Heart left ventricle (tissue), 16 donors: ENCODE measurements at regions not wholly inside any gene's neighbourhood (a gene's known extent, or its start where the extent isn't known, plus 50 kb on each side); places are given as distances from the start of the nearest gene placed in this dataset.

Source experiments
- ATAC-seq, 4 donors: fragments of 200-7000 bp; cut with Tn5 transposase; one replicate each; pipeline ENCODE4 v1.9.1; 2020 to 2022; ENCODE audit warnings: moderate library complexity in 4 of 4, mild to moderate bottlenecking in 3 of 4, moderate number of reproducible peaks in 1 of 4
- DNase-seq, 5 donors: peaks; one replicate each; pipeline ENCODE4 v3.0.0-alpha.2; 2020
- H3K27ac ChIP-seq, 12 donors: fragments of 200-600 bp; sonication (generic) in 4 of 12; one replicate each; pipeline versions ENCODE4 v1.5.0 to v1.8.0; 2016 to 2022; ENCODE audit warnings: mild to moderate bottlenecking in 2 of 12
- H3K27me3 ChIP-seq, 9 donors: fragments of 200-600 bp; sonication (generic) in 2 of 9; one replicate each; pipeline versions ENCODE4 v1.5.1 to v1.8.0; 2016 to 2022; ENCODE audit warnings: mild to moderate bottlenecking in 3 of 9
- H3K36me3 ChIP-seq, 9 donors: fragments of 200-600 bp; sonication (generic) in 2 of 9; one replicate each; pipeline versions ENCODE4 v1.5.0 to v1.8.0; 2018 to 2022; ENCODE audit warnings: mild to moderate bottlenecking in 2 of 9
- H3K4me1 ChIP-seq, 12 donors: fragments of 200-600 bp; sonication (generic) in 4 of 12; one replicate each; pipeline versions ENCODE4 v1.5.0 to v1.8.0; 2016 to 2022; ENCODE audit warnings: mild to moderate bottlenecking in 3 of 12
- H3K4me3 ChIP-seq, 12 donors: fragments of 200-600 bp; sonication (generic) in 4 of 12; one replicate each; pipeline versions ENCODE4 v1.5.0 to v1.8.0; 2017 to 2022; ENCODE audit warnings: mild to moderate bottlenecking in 9 of 12, moderate library complexity in 4 of 12
- H3K9me3 ChIP-seq, 12 donors: fragments of 200-600 bp; sonication (generic) in 4 of 12; one replicate each; pipeline versions ENCODE4 v1.5.0 to v1.8.0; 2016 to 2022; ENCODE audit warnings: mild to moderate bottlenecking in 1 of 12
- CTCF ChIP-seq, 12 donors: fragments of 200-600 bp; sonication (generic) in 4 of 12; IDR thresholded peaks; one replicate each; pipeline versions ENCODE4 v1.5.0 to v1.8.0; 2018 to 2022; ENCODE audit warnings: antibody characterized with exemption in 12 of 12, mild to moderate bottlenecking in 5 of 12
- POLR2A ChIP-seq, 2 donors: fragments of 450-650 bp; IDR thresholded peaks; one replicate each; pipeline ENCODE4 v1.6.1; 2017; ENCODE audit warnings: antibody characterized with exemption in 2 of 2, mild to moderate bottlenecking in 2 of 2, moderate library complexity in 2 of 2
- WGBS, 4 donors: extraction: QIAGEN DNeasy Blood & Tissue Kit in 2 of 4; methylation state at CpG; one replicate each; pipeline versions ENCODE4 v1.1.5 to v1.1.7; 2013 to 2018; 5-methylcytosine and 5-hydroxymethylcytosine counted together
- intact Hi-C, 10 donors: fragments of 100-400 bp; cut with DNase I; formaldehyde crosslinking; loops; one replicate each; pipeline versions ENCODE4 v1.11.1 to v1.14.2; 2022
- donor health status: ischemic (EF 13 %, LVEDD 7.1; RV severe dilation, severe dysfunction).
- donor health status: healthy with polysubstance abuse.
- donor health status: DM: no; HTN: yes; CAD: no.
- donor health status: DM: no; HTN: no; CAD: no.
- donor health status: ischemic (EF 25% LVEDD 6.9; RV normal size, moderate dysfunction).
- donor health status: ischemic (EF 25% LVEDD 5.7; RV mildly dilated, moderate dysfunction).
- donor health status: healthy.
- donor health status: DM: yes; HTN: yes; CAD: no.
- donor health status: ischemic (EF 35%, LVEDD 5.7; RV mildly dilated, moderate dysfunction).
- donor health status: nonischemic (EF 11% LVEDD 7.7; RV severe dilation, severe dysfunction).
- donor health status: DM: yes; HTN: yes; CAD: no.
- donor health status: PGD.
- donor health status: ischemic (EF 29% LVEDD 5.4; RV normal size, mild dysfunction).
- donor health status: nonischemic (EF 23%, LVEDD 6.1; RV moderate dilation, normal function).

DNA sequence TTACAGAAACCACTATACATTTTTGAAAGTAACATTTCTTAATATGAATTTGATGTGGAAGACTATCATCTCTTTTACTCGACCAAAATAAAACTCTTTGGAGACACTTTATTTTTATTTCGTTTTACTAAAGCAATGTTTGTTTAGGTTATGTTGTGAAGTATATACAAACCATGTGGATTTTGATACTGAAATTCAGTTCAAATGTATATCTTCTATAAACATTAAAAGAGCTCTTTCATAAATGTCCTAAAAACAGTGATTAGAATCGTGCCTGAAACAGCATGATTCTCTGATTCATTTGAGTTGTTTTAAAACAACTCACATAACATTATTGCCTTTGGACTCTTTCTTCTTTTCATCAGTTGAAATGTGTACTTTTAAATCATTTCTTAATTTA, 373.7 kb upstream of the GOLIM4 start:
- Histone ChIP-seq H3K4me3 (no peak overlapping the region), H3K9me3 (peaks cover 0 to 5% (median 0%) of the 10 kb centered on the region in 12 donors), H3K27ac (no peak overlapping the region), H3K36me3 (no peaks in the 10 kb centered on the region), H3K4me1 (no peaks in the 10 kb centered on the region), H3K27me3 (no peaks in the 10 kb centered on the region)
- intact Hi-C loops = loop anchor here in 5 of 10 donors (2.0 to 5.0 kb wide), 2 partner anchors 257 to 259 kb away; no protein-coding TSS in a partner anchor
- 61 to 83% (median 73%) methylated on average over 3 of the region's 3 CpGs for WGBS, 4 donors
- TF ChIP-seq POLR2A (IDR thresholded peaks at IDR 0.05) (no peak), CTCF (IDR thresholded peaks at IDR 0.05) (no peak)
- ATAC-seq (no peak), DNase-seq (no peak)

DNA sequence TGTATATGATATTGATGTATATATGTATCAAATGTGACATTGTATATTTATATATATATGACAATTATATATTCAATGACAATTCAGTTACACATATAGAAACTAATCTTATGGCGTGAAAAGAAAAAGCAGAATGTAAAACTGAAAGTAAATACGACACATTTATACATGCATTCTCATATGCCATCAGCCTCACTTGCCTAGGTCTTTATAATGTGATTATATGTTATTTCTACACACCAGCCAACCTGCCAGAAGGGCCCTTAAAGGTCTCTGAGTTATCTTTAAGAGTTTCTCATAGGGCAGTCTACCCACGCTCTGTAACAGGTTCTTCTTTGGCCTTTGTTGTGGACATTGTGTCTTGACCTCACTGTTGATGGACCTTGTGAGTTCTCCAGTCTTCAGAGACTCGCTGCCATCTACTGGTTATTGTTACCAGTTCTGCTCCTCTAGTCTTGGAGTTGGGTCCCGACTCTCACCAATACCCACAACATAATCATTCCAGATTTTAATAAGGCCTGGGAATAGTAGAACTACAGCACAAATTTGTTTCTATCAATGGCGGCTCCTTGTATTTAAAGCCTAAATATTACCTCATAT, 371.5 kb upstream of the GOLIM4 start:
- no peaks in the 10 kb centered on the region for H3K4me1 ChIP-seq
- peak in 2 of 5 donors; percentile 11 to 19 for DNase-seq
- TF ChIP-seq CTCF (IDR thresholded peaks at IDR 0.05) = peak; percentile 21 to 60 (median 46)
- no peak for TF ChIP-seq POLR2A (IDR thresholded peaks at IDR 0.05)
- peak; percentile 42 to 85 (median 82) for ATAC-seq
- intact Hi-C loops = loop anchor here in 9 of 10 donors (1.0 to 5.0 kb wide), 4 partner anchors 254 to 256 kb away; no protein-coding TSS in a partner anchor
- no peak overlapping the region for H3K27ac ChIP-seq
- no peaks in the 10 kb centered on the region for H3K27me3 ChIP-seq
- peaks cover 0 to 8% (median 0%) of the 10 kb centered on the region in 12 donors for H3K9me3 ChIP-seq
- 61 to 69% (median 64%) methylated on average over 6 of the region's 6 CpGs for WGBS, 4 donors
- H3K4me3 ChIP-seq = peak overlapping the region in 1 of 12 donors; percentile 15
- H3K36me3 ChIP-seq = no peaks in the 10 kb centered on the region

- no peaks in the 10 kb centered on the region for H3K27me3 ChIP-seq
- no peak overlapping the region for H3K27ac ChIP-seq
- no peak overlapping the region for H3K4me3 ChIP-seq
- peaks cover 0 to 17% (median 6%) of the 10 kb centered on the region in 12 donors for H3K9me3 ChIP-seq
- no peaks in the 10 kb centered on the region for H3K4me1 ChIP-seq
- intact Hi-C loops = no loop called here
- DNase-seq (no peak), ATAC-seq (no peak)
- no peaks in the 10 kb centered on the region for H3K36me3 ChIP-seq
- TF ChIP-seq POLR2A (IDR thresholded peaks at IDR 0.05) = no peak
- TF ChIP-seq CTCF (IDR thresholded peaks at IDR 0.05) = no peak
These were observed 366.1 kb upstream of the GOLIM4 start for GRCh38 chr3:168461793-168462192.

DNA sequence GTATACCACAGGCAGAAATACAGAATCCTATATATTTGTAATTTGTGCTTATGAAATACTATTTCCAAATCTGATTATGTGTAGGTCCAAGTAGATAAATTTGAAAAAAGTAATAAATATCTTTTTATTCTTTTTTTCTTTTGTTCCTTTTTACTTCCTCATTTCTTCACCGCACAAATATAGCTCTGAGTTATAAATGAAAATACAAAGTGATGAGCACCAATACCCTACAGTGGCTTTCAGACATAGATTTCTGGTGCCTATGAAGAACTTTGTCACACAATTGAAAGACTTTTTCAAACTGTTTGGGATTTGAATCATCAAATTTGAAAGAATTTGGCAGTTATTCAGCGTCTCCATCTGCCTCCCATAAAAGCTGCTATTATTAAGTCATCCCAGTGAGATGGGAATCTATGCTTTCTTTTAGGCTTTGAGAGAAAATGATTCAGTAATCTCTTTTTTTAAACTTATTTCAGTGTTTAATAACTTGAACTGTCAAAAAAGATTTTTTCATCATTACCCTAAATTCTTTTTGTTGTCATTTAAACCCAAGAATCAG, 363.6 kb upstream of the GOLIM4 start:
- TF ChIP-seq CTCF (IDR thresholded peaks at IDR 0.05) (no peak), POLR2A (IDR thresholded peaks at IDR 0.05) (no peak)
- 56 to 80% (median 68%) methylated on average over 2 of the region's 2 CpGs for WGBS, 4 donors
- ATAC-seq = no peak
- peaks cover 0 to 17% (median 6%) of the 10 kb centered on the region in 12 donors for H3K9me3 ChIP-seq
- H3K27ac ChIP-seq = no peak overlapping the region
- H3K4me1 ChIP-seq = no peaks in the 10 kb centered on the region
- intact Hi-C loops = loop anchor here in 1 of 10 donors (10.0 kb wide), 1 partner anchor 135 kb away; no protein-coding TSS in a partner anchor
- no peak for DNase-seq
- H3K4me3 ChIP-seq = no peak overlapping the region
- H3K27me3 ChIP-seq = no peaks in the 10 kb centered on the region
- no peaks in the 10 kb centered on the region for H3K36me3 ChIP-seq
